Kasumi-1 (cell line): ENCODE measurements at regions not wholly inside any gene's neighbourhood (a gene's known extent, or its start where the extent isn't known, plus 50 kb on each side); places are given as distances from the start of the nearest gene placed in this dataset.
A peak's percentile ranks its signal among the peaks of the same experiment; 100 is the strongest.
"Not testable (repeated sequence)": the region's sequence is repeated elsewhere in the genome, so short reads cannot be mapped to it uniquely, and the experiment has no call there.

Source experiments
- DNase-seq, 2 experiments: peaks; one replicate each; lab custom pipeline; 2025; lab: John Stamatoyannopoulos, UW

- DNase-seq: no peak
Measured at GRCh38 chr10:30170814-30171213, 111.4 kb upstream of the JCAD start.

GRCh38 chr10:30170146-30170545 is 110.8 kb upstream of the JCAD start:
- no peak for DNase-seq

- no peak for DNase-seq
Measured at GRCh38 chr10:30169342-30169741, 110.0 kb upstream of the JCAD start.

- no peak for DNase-seq
Measured at GRCh38 chr10:30166929-30167328, 107.5 kb upstream of the JCAD start.

GRCh38 chr10:30163410-30163809 is 104.0 kb upstream of the JCAD start:
- DNase-seq: peak; percentile 25 to 28

- not testable (repeated sequence) for DNase-seq
Measured at GRCh38 chr10:30162796-30163195, 103.4 kb upstream of the JCAD start.

- DNase-seq: no peak
Measured at GRCh38 chr10:30160271-30160982, 101.0 kb upstream of the JCAD start.

- DNase-seq: not testable (repeated sequence)
Measured at GRCh38 chr10:30159614-30160013, 100.2 kb upstream of the JCAD start.

GRCh38 chr10:30158325-30158960 is 99.1 kb upstream of the JCAD start:
- DNase-seq: peak; percentile 9 to 24

- DNase-seq: no peak
Measured at GRCh38 chr10:30155401-30155800, 96.0 kb upstream of the JCAD start.

- DNase-seq: no peak
Measured at GRCh38 chr10:30154561-30154960, 95.2 kb upstream of the JCAD start.

GRCh38 chr10:30154126-30154525 is 94.7 kb upstream of the JCAD start:
- DNase-seq: no peak

GRCh38 chr10:30151581-30152389 is 92.4 kb upstream of the JCAD start:
- peak; percentile 18 to 48 for DNase-seq

GRCh38 chr10:30141423-30141822 is 82.0 kb upstream of the JCAD start:
- no peak for DNase-seq

- DNase-seq: no peak
Measured at GRCh38 chr10:30134171-30134945, 75.0 kb upstream of the JCAD start.

- no peak for DNase-seq
Measured at GRCh38 chr10:30133198-30133597, 73.8 kb upstream of the JCAD start.

- not testable (repeated sequence) for DNase-seq
Measured at GRCh38 chr10:30131369-30131768, 72.0 kb upstream of the JCAD start.

- not testable (repeated sequence) for DNase-seq
Measured at GRCh38 chr10:30129326-30129725, 69.9 kb upstream of the JCAD start.

GRCh38 chr10:30127120-30127541 is 67.7 kb upstream of the JCAD start:
- no peak for DNase-seq

- DNase-seq: peak in 1 of 2 experiments; percentile 23
Measured at GRCh38 chr10:30125496-30125895, 66.1 kb upstream of the JCAD start.

GRCh38 chr10:30124704-30125103 is 65.3 kb upstream of the JCAD start:
- DNase-seq: no peak

GRCh38 chr10:30121401-30121800 is 62.0 kb upstream of the JCAD start:
- DNase-seq: no peak
